K562 (cell line): ENCODE measurements at regions not wholly inside any gene's neighbourhood (a gene's known extent, or its start where the extent isn't known, plus 50 kb on each side); places are given as distances from the start of the nearest gene placed in this dataset.

Experiments
- ARNT ChIP-seq, 2 experiments: fragments of 450-650 bp; IDR thresholded peaks; 2 replicates each; pipeline ENCODE4 v1.6.1; 2016; ENCODE audit warnings: mild to moderate bottlenecking in 1 of 2
- BACH1 ChIP-seq: fragments of 200-800 bp; sonication (Bioruptor generic); IDR thresholded peaks from 2 replicates; pipeline ENCODE4 v1.6.1; 2016; ENCODE audit warnings: missing genetic modification characterization, missing compliant biosample characterization
- BRF1 ChIP-seq: IDR thresholded peaks from 3 replicates; pipeline ENCODE4 v1.6.1; 2011; ENCODE audit warnings: borderline replicate concordance, mild to moderate bottlenecking; ENCODE audit not compliant: insufficient read length; ENCODE audit errors: extremely low read depth
- BRF2 ChIP-seq: IDR thresholded peaks from 3 replicates; pipeline ENCODE4 v1.6.1; 2011; ENCODE audit warnings: borderline replicate concordance, mild to moderate bottlenecking; ENCODE audit not compliant: insufficient read length, insufficient read depth
- CBX2 ChIP-seq: fragments of 200-600 bp; sonication (generic); IDR thresholded peaks from one replicate; pipeline ENCODE4 v1.6.1; 2012; ENCODE audit warnings: mild to moderate bottlenecking, low read length, inconsistent platforms; ENCODE audit not compliant: insufficient read depth, poor library complexity, severe bottlenecking
- CBX5 ChIP-seq: IDR thresholded peaks from 2 replicates; pipeline ENCODE4 v1.6.1; 2014; ENCODE audit warnings: low read depth, borderline replicate concordance
- CCNT2 ChIP-seq: IDR thresholded peaks from 2 replicates; pipeline ENCODE4 v1.6.1; 2011; ENCODE audit warnings: borderline replicate concordance, low read depth, mild to moderate bottlenecking, moderate library complexity, mixed read lengths, low read length; ENCODE audit not compliant: insufficient read length; ENCODE audit errors: extremely low read depth
- DNMT1 ChIP-seq: fragments of 450-650 bp; IDR thresholded peaks from 2 replicates; pipeline ENCODE4 v1.6.1; 2016; ENCODE audit warnings: antibody characterized with exemption, mild to moderate bottlenecking
- ETS2 ChIP-seq: IDR thresholded peaks from 2 replicates; pipeline ENCODE4 v1.6.1; 2016; ENCODE audit warnings: borderline replicate concordance, missing genetic modification characterization, mild to moderate bottlenecking, moderate library complexity, missing compliant biosample characterization; ENCODE audit not compliant: poor library complexity, severe bottlenecking
- GTF2A2 ChIP-seq: IDR thresholded peaks from 2 replicates; pipeline ENCODE4 v1.6.1; 2016; ENCODE audit warnings: mild to moderate bottlenecking, missing genetic modification characterization, missing compliant biosample characterization
- HNRNPL ChIP-seq: fragments of 200-400 bp; formaldehyde crosslinking; IDR thresholded peaks from 2 replicates; pipeline ENCODE4 v1.6.1; 2017; ENCODE audit warnings: low read depth, mild to moderate bottlenecking, low read length
- HNRNPLL ChIP-seq: fragments of 200-400 bp; formaldehyde crosslinking; IDR thresholded peaks from 2 replicates; pipeline ENCODE4 v1.6.1; 2017; ENCODE audit warnings: low read length, low read depth, mild to moderate bottlenecking; ENCODE audit not compliant: poor library complexity, severe bottlenecking
- IRF9 ChIP-seq: fragments of 450-650 bp; IDR thresholded peaks from 2 replicates; pipeline ENCODE4 v1.6.1; 2016; ENCODE audit warnings: missing biosample characterization, missing genetic modification characterization
- NCOA4 ChIP-seq: fragments of 450-650 bp; IDR thresholded peaks from 2 replicates; pipeline ENCODE4 v1.6.1; 2018; ENCODE audit warnings: mild to moderate bottlenecking; ENCODE audit not compliant: partially characterized antibody
- RCOR1 ChIP-seq, 2 experiments: IDR thresholded peaks; 2 replicates each; pipeline ENCODE4 v1.6.1; 2012; ENCODE audit warnings: low read depth in 2 of 2, low read length in 2 of 2, borderline replicate concordance in 1 of 2, improper control_type of control experiment in 1 of 2
- RHOXF2B ChIP-seq: fragments of 250-450 bp; sonication (Bioruptor Pico); conservative IDR thresholded peaks from 2 replicates; pipeline ENCODE4 v1.5.1; 2021
- SMARCB1 ChIP-seq: IDR thresholded peaks from 2 replicates; pipeline ENCODE4 v1.6.1; 2011; ENCODE audit warnings: improper control_type of control experiment, low read depth; ENCODE audit not compliant: insufficient read length
- SNIP1 ChIP-seq: fragments of 450-650 bp; IDR thresholded peaks from 2 replicates; pipeline ENCODE4 v1.7.1; 2017; ENCODE audit warnings: low read depth, mild to moderate bottlenecking
- TRIM24 ChIP-seq, 2 experiments: fragments of 450-650 bp; IDR thresholded peaks; 2 replicates each; pipeline ENCODE4 v1.6.1; 2016
- XRCC4 ChIP-seq: IDR thresholded peaks from one replicate; pipeline ENCODE4 v1.6.1; 2011; ENCODE audit not compliant: insufficient read depth, insufficient read length; ENCODE audit errors: extremely low read depth
- ZNF24 ChIP-seq: fragments of 450-650 bp; IDR thresholded peaks from 2 replicates; pipeline ENCODE4 v1.6.1; 2016
- ZNF263 ChIP-seq: sonication (generic); formaldehyde crosslinking; IDR thresholded peaks from 2 replicates; pipeline ENCODE4 v1.8.0; 2022; ENCODE audit warnings: mild to moderate bottlenecking, missing genetic modification reagents, borderline replicate concordance
- ZNF316 ChIP-seq: fragments of 450-650 bp; IDR thresholded peaks from 2 replicates; pipeline ENCODE4 v1.6.1; 2016
- ZNF583 ChIP-seq: fragments of 250-450 bp; sonication (Bioruptor Pico); IDR thresholded peaks from 2 replicates; pipeline ENCODE4 v1.4.0; 2020
- TF ChIP-seq, protein P1 (sequence below): fragments of 450-650 bp; IDR thresholded peaks from 2 replicates; pipeline ENCODE4 v1.6.1; 2016; ENCODE audit warnings: antibody characterized with exemption

DNA sequence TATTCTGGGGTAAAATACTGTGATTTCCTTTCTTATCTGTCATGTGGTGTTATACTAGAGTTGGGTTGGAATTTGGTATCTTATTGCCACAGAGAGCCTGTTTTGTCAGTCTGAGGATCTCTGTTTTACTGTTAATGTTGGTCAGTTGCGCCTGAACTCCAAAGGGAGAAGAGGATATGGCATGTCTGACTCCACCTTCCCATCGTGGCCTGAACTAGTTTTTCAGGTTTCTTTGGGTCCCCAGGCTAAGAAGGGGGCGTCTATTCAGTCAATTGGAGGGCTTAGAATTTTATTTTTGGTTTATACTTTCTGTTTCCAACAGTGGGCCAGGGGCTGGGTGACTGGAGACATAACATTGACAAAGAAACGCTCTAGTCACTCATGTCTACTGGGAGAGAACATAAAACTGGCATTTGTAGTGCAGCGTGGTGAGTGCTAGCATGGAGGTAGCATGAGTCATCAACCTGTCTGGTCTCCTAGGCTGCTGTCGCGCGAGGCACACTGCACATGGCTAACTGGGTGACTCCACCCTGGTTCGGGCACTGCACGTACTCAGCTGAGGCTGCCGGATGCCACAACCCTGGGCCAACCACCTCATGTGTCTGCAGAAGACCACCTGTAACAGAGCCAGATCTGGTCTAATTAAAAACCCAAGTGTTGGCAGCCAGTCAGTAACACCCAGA, 120.1 kb upstream of the OR9Q1 start (continued):
- TF ChIP-seq ZNF263, result no peak
- no peak for TF ChIP-seq SMARCB1
- no peak for TF ChIP-seq GTF2A2
- no peak for TF ChIP-seq HNRNPL
- no peak for TF ChIP-seq ZNF583 (CRISPR knock-in tag)
- no peak for TF ChIP-seq ZNF24
- TF ChIP-seq IRF9 (tag), result no peak
- TF ChIP-seq ETS2 (tag), result no peak
- TF ChIP-seq CBX5, result no peak
- no peak for TF ChIP-seq DNMT1
- no peak for TF ChIP-seq TRIM24 (IDR thresholded peaks at IDR 0.05)
- TF ChIP-seq CBX2, result no peak
- TF ChIP-seq RHOXF2B (CRISPR knock-in tag), result no peak
- TF ChIP-seq CCNT2, result no peak
- no peak for TF ChIP-seq SNIP1
- TF ChIP-seq XRCC4, result no peak
- TF ChIP-seq HNRNPLL, result no peak
- TF ChIP-seq NCOA4, result no peak
- TF ChIP-seq ARNT (IDR thresholded peaks at IDR 0.05), result no peak
- peak; percentile 40; the same call in 1 of the 2 replicates for TF ChIP-seq BACH1 (tag)
- TF ChIP-seq ZNF316, result no peak
- TF ChIP-seq, protein P1, sequence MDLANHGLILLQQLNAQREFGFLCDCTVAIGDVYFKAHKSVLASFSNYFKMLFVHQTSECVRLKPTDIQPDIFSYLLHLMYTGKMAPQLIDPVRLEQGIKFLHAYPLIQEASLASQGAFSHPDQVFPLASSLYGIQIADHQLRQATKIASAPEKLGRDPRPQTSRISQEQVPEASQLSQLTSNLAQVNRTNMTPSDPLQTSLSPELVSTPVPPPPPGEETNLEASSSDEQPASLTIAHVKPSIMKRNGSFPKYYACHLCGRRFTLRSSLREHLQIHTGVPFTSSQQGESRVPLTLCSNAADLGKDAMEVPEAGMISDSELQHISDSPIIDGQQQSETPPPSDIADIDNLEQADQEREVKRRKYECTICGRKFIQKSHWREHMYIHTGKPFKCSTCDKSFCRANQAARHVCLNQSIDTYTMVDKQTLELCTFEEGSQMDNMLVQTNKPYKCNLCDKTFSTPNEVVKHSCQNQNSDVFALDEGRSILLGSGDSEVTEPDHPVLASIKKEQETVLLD, result no peak
- no peak for TF ChIP-seq RCOR1 (IDR thresholded peaks at IDR 0.05; ENCODE audit: borderline replicate concordance in 1 of 2, low read depth in 2 of 2, low read length in 2 of 2)
- TF ChIP-seq BRF1, result no peak
- TF ChIP-seq BRF2, result no peak
